ENCODE measurements at regions not wholly inside any gene's neighbourhood (a gene's known extent, or its start where the extent isn't known, plus 50 kb on each side); places are given as distances from the start of the nearest gene placed in this dataset.
A peak's percentile ranks its signal among the peaks of the same experiment; 100 is the strongest.
"Not testable (repeated sequence)": the region's sequence is repeated elsewhere in the genome, so short reads cannot be mapped to it uniquely, and the experiment has no call there.

DNA sequence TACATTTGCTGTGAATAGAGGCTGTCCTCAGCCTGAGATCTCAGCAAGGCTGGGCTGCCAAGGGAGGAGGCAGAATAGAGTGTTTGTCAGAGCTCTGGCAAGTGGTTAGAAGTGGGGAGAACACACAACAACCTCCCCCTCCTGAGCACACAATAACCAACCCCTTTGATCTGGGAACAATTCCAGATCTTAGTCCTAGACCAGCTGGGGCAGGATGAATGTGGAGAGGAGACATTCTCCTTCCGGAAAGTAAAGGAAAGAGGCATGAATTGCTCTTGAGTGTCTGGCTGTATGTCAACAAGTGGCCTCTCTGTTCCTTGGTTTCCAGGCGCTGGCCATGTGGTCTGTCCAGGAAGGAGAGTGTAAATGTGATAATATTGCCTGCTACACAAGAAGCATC is 114.9 kb upstream of the TMTC4 start:
- H3K9me3 ChIP-seq = no peaks in the 10 kb centered on the region
- TF ChIP-seq POLR2A (IDR thresholded peaks at IDR 0.05) (no peak), POLR2AphosphoS5 (IDR thresholded peaks at IDR 0.05; ENCODE audit: insufficient read depth in 1 of 2, low read depth in 1 of 2) (no peak)
- peak in 1 of 2 donors; percentile 34 for DNase-seq (ENCODE audit: extremely low spot score in 2 of 2)
- H3K27ac ChIP-seq = no peak overlapping the region
- H3K4me3 ChIP-seq = no peak overlapping the region
- H3K4me1 ChIP-seq = no peaks in the 10 kb centered on the region
- no peaks in the 10 kb centered on the region for H3K27me3 ChIP-seq
- H3K36me3 ChIP-seq = no peaks in the 10 kb centered on the region
- intact Hi-C loops (cut with DNase I) = no loop called here

DNA sequence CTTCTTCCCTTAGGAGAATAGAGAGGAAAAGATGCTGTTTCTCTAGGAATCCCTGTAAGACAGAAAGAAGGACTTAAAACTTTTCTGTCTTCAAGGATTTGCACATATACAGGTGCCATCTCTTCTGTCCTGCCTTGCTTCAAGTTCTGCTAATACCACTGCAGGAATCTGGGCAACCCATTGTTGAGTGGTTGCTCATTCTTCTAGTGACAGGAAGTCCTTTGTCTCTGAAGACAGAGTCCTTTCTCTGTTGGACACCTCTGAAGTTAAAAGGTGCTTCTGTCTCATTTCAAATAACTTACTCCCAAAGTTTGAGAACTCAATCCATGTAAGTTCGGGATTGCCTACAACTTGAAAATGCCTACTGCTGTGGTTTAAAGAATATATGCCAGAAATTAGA is 114.4 kb upstream of the TMTC4 start:
- Histone ChIP-seq H3K27ac (no peak overlapping the region), H3K9me3 (no peaks in the 10 kb centered on the region), H3K4me3 (no peak overlapping the region), H3K4me1 (no peaks in the 10 kb centered on the region), H3K27me3 (no peaks in the 10 kb centered on the region), H3K36me3 (no peaks in the 10 kb centered on the region)
- intact Hi-C loops (cut with DNase I) = no loop called here
- TF ChIP-seq, protein P1, sequence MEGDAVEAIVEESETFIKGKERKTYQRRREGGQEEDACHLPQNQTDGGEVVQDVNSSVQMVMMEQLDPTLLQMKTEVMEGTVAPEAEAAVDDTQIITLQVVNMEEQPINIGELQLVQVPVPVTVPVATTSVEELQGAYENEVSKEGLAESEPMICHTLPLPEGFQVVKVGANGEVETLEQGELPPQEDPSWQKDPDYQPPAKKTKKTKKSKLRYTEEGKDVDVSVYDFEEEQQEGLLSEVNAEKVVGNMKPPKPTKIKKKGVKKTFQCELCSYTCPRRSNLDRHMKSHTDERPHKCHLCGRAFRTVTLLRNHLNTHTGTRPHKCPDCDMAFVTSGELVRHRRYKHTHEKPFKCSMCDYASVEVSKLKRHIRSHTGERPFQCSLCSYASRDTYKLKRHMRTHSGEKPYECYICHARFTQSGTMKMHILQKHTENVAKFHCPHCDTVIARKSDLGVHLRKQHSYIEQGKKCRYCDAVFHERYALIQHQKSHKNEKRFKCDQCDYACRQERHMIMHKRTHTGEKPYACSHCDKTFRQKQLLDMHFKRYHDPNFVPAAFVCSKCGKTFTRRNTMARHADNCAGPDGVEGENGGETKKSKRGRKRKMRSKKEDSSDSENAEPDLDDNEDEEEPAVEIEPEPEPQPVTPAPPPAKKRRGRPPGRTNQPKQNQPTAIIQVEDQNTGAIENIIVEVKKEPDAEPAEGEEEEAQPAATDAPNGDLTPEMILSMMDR (IDR thresholded peaks at IDR 0.05) = no peak
- TF ChIP-seq POLR2A (IDR thresholded peaks at IDR 0.05) (no peak), POLR2AphosphoS5 (IDR thresholded peaks at IDR 0.05; ENCODE audit: insufficient read depth in 1 of 2, low read depth in 1 of 2) (no peak)
- DNase-seq (ENCODE audit: extremely low spot score in 2 of 2) = peak in 1 of 2 donors; percentile 13

DNA sequence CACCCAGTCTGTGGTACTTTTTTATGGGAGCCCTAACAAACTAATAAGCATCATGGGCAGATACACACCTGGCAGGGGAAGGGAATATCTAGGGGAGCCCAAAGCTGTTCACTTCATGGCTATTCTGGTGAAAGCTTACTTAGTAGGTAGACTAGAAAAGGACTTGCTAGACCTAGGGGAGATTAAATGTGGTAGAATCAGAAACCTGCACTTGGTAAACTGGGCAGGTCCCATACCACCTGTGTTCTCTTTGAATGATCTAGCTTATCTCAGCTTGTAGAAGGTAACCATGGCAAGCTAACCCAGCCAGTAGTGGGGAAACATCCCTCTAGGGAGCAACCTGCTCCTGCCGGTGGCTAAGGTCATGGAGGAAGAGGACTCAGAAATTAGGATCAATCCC is 113.9 kb upstream of the TMTC4 start:
- Histone ChIP-seq H3K27ac (no peak overlapping the region), H3K4me1 (no peaks in the 10 kb centered on the region), H3K36me3 (no peaks in the 10 kb centered on the region), H3K27me3 (no peaks in the 10 kb centered on the region), H3K4me3 (no peak overlapping the region), H3K9me3 (no peaks in the 10 kb centered on the region)
- TF ChIP-seq POLR2A (IDR thresholded peaks at IDR 0.05) (no peak), POLR2AphosphoS5 (IDR thresholded peaks at IDR 0.05; ENCODE audit: insufficient read depth in 1 of 2, low read depth in 1 of 2) (no peak)
- TF ChIP-seq, protein P1 (IDR thresholded peaks at IDR 0.05) = no peak
- DNase-seq (ENCODE audit: extremely low spot score in 2 of 2) = peak in 1 of 2 donors; percentile 47
- intact Hi-C loops (cut with DNase I) = no loop called here

DNA sequence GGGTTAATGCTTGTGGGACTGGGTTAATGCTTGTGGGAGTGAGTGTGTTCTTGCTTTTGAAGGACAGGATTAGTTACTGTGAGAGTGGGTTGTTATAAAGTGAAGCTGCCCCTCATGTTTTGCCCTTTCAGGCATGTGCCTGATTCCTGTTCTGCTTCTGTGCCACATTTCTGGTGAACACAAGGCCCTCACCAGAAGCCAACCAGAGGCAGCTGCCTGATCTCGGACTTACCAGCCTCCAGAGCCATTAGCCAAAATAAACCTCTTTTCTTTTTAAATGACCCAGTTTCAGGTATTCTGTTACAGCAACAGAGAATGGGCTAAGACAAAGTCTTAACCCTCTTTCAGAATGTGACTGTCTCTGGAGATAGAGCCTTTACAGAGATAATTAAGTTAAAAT is 113.3 kb upstream of the TMTC4 start:
- TF ChIP-seq, protein P1 (IDR thresholded peaks at IDR 0.05) = no peak
- TF ChIP-seq POLR2A (IDR thresholded peaks at IDR 0.05) (no peak), POLR2AphosphoS5 (IDR thresholded peaks at IDR 0.05; ENCODE audit: insufficient read depth in 1 of 2, low read depth in 1 of 2) (no peak)
- Histone ChIP-seq H3K27ac (no peak overlapping the region), H3K9me3 (no peaks in the 10 kb centered on the region), H3K4me3 (no peak overlapping the region), H3K27me3 (no peaks in the 10 kb centered on the region), H3K36me3 (no peaks in the 10 kb centered on the region), H3K4me1 (no peaks in the 10 kb centered on the region)
- intact Hi-C loops (cut with DNase I) = no loop called here
- peak in 1 of 2 donors; percentile 11 for DNase-seq (ENCODE audit: extremely low spot score in 2 of 2)

DNA sequence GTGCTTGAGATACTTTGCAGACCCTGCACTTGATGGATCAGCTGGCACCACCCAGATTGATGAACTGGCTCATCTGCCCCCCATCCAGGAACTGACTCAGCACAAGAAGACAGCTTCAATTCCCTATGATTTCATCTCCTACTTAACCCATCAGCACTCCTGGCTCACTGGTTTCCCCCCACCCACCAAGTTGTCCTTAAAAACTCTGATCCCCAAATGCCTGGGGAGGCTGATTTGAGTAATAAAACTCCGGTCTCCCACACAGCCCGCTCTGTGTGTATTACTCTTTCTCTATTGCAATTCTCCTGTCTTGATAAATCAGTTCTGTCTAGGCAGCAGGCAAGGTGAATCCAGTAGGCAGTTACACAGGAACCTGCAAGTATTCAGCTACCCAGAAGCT is 102.1 kb upstream of the TMTC4 start:
- H3K27ac ChIP-seq; intact Hi-C loops (cut with DNase I); DNase-seq (ENCODE audit: extremely low spot score in 2 of 2); H3K36me3 ChIP-seq; H3K4me3 ChIP-seq; H3K9me3 ChIP-seq; H3K27me3 ChIP-seq; H3K4me1 ChIP-seq: not testable (repeated sequence)

DNA sequence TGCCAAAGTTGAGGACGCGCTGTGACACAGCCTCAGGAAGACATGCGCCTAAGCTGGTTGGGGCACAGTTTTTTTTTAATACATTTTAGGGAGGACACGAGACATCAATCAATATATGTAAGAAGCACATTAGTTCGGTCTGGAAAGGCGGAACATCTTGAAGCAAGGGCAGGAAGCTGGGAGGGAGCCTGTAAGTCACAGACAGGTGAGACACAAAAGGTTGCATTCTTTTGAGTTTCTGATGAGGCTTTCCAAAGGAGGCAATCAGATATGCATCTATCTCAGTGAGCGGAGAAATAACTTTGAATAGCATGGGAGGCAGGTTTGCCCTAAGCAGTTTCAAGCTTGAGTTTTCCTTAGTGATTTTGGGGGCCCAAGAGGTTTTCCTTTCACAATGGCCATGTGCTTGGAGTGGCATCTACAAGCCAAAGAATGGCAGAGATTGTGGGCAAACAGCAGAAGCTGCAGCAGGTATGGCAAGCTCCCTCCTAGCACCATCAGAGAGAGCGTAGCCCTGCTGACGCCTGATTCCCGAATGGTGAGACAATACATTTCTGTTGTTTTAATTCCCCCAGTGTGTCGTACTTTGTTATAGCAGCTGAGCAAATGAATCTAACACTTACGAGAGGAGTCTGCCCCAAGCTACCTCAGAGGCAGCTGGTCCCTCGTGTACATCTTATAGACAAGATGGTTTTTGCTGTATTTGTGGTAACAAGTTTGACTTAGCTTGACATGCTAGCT is 99.5 kb upstream of the TMTC4 start:
- Histone ChIP-seq H3K27ac (no peak overlapping the region), H3K36me3 (no peaks in the 10 kb centered on the region), H3K4me3 (no peak overlapping the region), H3K9me3 (no peaks in the 10 kb centered on the region), H3K27me3 (no peaks in the 10 kb centered on the region), H3K4me1 (no peaks in the 10 kb centered on the region)
- no peak for DNase-seq (ENCODE audit: extremely low spot score in 2 of 2)
- TF ChIP-seq, protein P1 (IDR thresholded peaks at IDR 0.05) = no peak
- TF ChIP-seq POLR2AphosphoS5 (IDR thresholded peaks at IDR 0.05; ENCODE audit: insufficient read depth in 1 of 2, low read depth in 1 of 2) = no peak
- intact Hi-C loops (cut with DNase I) = no loop called here

All from vagina (tissue), 2 donors.